Mucosa of rectum (tissue), 2 donors: ENCODE measurements at regions not wholly inside any gene's neighbourhood (a gene's known extent, or its start where the extent isn't known, plus 50 kb on each side); places are given as distances from the start of the nearest gene placed in this dataset.

Source experiments
- H3K27ac ChIP-seq, 2 donors: one replicate each; pipeline ENCODE4 v1.7.0; 2013; ENCODE audit warnings: inconsistent platforms in 2 of 2, low read depth in 2 of 2, low read length in 2 of 2
- H3K27me3 ChIP-seq, 2 donors: one replicate each; pipeline ENCODE4 v1.7.0; 2013; ENCODE audit warnings: low read length in 2 of 2; ENCODE audit not compliant: control insufficient read depth in 2 of 2, insufficient read depth in 2 of 2
- H3K36me3 ChIP-seq, 2 donors: one replicate each; pipeline ENCODE4 v1.7.0; 2013; ENCODE audit warnings: low read length in 2 of 2; ENCODE audit not compliant: control insufficient read depth in 2 of 2, insufficient read depth in 2 of 2
- H3K4me1 ChIP-seq, 2 donors: one replicate each; pipeline ENCODE4 v1.7.0; 2013; ENCODE audit warnings: low read length in 2 of 2, mild to moderate bottlenecking in 1 of 2; ENCODE audit not compliant: control insufficient read depth in 2 of 2, insufficient read depth in 2 of 2
- H3K4me3 ChIP-seq, 2 donors: one replicate each; pipeline ENCODE4 v1.7.0; 2013; ENCODE audit warnings: low read length in 2 of 2
- H3K9ac ChIP-seq, 2 donors: one replicate each; pipeline ENCODE4 v1.7.0; 2013; ENCODE audit warnings: low read length in 2 of 2, low read depth in 1 of 2, mild to moderate bottlenecking in 1 of 2
- H3K9me3 ChIP-seq, 2 donors: one replicate each; pipeline ENCODE4 v1.7.0; 2013; ENCODE audit warnings: low read length in 2 of 2; ENCODE audit not compliant: control insufficient read depth in 2 of 2
- donor health status: healthy.
- donor health status: Normal muscosa, but diverticular disease.

DNA sequence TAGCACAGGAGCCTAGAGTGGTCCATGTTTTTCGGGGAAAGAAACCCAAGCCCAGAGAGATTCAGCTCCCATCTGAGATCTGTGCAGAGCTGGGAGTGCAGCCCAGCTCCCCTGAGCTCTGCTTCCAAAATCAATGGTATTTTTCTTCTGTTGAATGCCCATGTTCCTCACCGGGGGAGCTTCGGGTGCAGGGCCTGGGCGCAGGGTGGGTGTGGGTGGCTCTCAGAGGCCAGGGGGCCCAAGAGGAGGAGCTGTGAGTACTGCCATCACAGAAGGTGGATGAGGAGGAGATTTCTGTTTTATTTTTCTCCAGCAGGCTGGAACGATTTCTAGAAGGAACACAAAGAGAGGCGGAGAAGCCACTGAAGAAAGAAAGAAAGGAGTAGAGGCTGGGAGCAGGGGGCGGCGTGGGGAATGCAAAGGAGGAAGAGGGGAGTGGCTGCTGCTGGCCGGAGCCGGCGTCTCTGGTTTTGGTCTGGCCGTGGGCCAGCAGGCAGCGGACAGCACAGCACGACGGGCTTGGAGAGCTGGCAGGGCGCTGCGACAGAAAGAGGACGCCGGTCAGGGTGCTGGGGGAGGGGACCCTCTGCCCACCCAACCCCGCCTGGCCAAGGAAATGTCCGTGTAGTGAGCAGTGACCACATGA is 76.2 kb upstream of the KSR1 start:
- Histone ChIP-seq H3K27ac (no peak overlapping the region), H3K4me1 (peaks cover 0 to 2% of the 10 kb centered on the region in 2 donors), H3K4me3 (peak overlapping the region in 1 of 2 donors; percentile 37), H3K9ac (no peak overlapping the region), H3K9me3 (no peaks in the 10 kb centered on the region), H3K27me3 (no peaks in the 10 kb centered on the region), H3K36me3 (no peaks in the 10 kb centered on the region)

DNA sequence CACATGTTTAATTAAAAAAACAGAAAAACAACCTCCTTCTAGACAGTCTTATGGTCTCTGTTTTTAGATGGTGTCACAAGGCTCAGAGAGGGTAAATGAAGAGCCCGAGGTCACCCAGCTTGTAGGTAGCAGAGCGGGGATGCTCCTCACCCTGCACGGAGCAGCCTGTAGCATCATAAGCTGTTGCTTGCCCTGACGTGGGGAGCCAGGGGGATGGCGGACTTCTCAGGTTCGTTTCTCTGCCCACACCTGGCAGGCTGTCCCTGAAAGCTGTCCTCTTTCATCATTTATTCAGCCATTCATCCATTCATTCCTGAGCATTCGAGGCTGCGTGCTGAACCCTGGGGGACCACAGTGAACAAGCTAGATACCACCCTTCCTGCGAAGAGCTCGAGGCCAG is 75.7 kb upstream of the KSR1 start:
- Histone ChIP-seq H3K4me3 (peak overlapping the region in 1 of 2 donors; percentile 37), H3K9me3 (no peaks in the 10 kb centered on the region), H3K27ac (no peak overlapping the region), H3K36me3 (no peaks in the 10 kb centered on the region), H3K9ac (peak overlapping the region in 1 of 2 donors; percentile 24), H3K4me1 (peaks cover 0 to 2% of the 10 kb centered on the region in 2 donors), H3K27me3 (no peaks in the 10 kb centered on the region)

DNA sequence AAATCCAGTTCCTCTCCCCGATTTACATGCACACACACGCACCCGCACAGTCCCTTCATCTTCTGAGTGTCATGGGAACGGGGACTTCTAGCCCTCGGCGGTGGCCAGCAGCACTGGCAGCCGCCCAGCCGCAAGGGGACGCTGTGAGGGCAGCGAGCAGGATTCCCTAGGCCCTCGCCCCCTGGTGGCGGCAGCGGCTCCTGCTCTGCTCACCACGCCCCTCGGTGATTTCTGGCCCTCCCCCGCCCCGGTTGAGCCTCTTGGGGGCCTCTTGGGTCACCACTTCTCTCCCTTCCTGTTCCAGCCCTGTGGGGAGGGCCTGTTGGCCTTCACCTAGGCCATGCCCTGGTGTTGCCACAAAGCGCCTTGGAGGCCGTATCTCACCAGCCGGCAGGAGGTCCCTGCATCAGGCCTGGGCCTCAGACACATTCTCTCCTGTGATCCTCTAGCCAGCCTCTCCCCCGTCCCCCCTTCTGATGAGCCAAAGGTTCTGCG is 75.2 kb upstream of the KSR1 start:
- Histone ChIP-seq H3K27ac (no peak overlapping the region), H3K4me3 (no peak overlapping the region), H3K9ac (no peak overlapping the region), H3K9me3 (no peaks in the 10 kb centered on the region), H3K4me1 (peaks cover 0 to 2% of the 10 kb centered on the region in 2 donors), H3K27me3 (no peaks in the 10 kb centered on the region), H3K36me3 (no peaks in the 10 kb centered on the region)

DNA sequence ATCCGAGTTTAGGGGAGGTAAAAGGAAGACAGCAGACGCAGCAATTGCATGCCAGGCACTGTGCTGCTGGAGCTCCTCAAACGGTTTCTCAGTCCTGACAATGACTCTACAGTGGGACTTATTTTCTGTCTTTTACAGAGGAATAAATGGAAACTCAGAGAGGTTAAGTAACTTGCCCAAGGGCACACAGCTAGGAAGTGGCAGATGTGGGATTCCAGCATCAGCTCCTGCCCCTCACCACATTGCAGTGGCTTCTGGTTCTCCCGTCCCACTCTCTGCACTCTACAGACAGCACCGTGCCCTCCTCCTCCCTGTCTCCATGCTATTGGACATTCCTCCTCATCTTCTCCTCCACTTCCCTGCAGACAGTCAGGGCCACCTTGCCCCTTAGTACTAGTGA is 74.2 kb upstream of the KSR1 start:
- Histone ChIP-seq H3K27me3 (no peaks in the 10 kb centered on the region), H3K9ac (no peak overlapping the region), H3K4me1 (peaks cover 0 to 2% of the 10 kb centered on the region in 2 donors), H3K4me3 (no peak overlapping the region), H3K9me3 (no peaks in the 10 kb centered on the region), H3K36me3 (no peaks in the 10 kb centered on the region), H3K27ac (no peak overlapping the region)

DNA sequence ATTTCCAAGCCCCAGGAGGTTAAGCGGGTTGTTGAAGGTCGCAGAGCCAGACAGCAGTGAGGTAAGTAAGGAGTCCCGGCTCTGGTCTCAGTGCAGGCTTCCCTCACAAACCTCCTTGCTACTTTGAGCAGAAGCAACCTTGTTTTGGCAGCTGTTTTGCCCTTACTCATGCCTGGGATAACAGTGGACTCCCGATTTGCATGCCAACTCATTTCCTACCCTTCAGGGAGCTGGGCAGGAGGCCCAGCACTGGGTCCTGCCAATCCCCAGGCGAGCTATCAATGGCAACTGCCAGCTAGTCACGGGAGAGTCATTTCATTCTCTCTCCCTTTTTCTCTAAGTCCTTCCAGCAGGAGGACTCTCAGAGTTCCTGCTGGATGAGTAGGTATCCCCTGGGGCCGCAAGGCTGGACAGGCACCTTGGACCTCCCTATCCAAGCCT is 72.0 kb upstream of the KSR1 start:
- Histone ChIP-seq H3K4me1 (peaks cover 0 to 2% of the 10 kb centered on the region in 2 donors), H3K4me3 (no peak overlapping the region), H3K27ac (no peak overlapping the region), H3K9me3 (no peaks in the 10 kb centered on the region), H3K9ac (no peak overlapping the region), H3K36me3 (no peaks in the 10 kb centered on the region), H3K27me3 (no peaks in the 10 kb centered on the region)

DNA sequence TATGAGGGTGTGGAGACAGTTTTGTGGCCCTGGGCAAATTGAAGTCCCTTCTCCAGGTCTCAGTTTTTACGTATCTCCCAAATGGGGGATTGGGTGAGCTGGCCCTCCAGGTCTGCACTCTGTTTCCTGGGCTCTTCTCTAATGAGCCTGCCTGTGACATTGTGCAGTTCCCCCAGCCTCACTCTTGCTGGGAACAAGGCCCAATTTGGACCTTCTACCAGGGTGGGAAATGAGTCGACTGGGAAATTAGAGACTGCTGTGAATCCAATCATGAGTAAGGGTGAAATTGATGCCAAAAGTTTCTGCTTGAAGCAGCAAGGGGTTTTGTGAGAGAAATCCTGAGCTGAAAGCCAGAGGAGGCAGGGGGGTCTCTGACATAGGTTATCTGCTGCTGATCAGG is 71.5 kb upstream of the KSR1 start:
- Histone ChIP-seq H3K9me3 (no peaks in the 10 kb centered on the region), H3K27me3 (no peaks in the 10 kb centered on the region), H3K4me1 (peaks cover 0 to 2% of the 10 kb centered on the region in 2 donors), H3K27ac (no peak overlapping the region), H3K9ac (no peak overlapping the region), H3K4me3 (no peak overlapping the region), H3K36me3 (no peaks in the 10 kb centered on the region)

DNA sequence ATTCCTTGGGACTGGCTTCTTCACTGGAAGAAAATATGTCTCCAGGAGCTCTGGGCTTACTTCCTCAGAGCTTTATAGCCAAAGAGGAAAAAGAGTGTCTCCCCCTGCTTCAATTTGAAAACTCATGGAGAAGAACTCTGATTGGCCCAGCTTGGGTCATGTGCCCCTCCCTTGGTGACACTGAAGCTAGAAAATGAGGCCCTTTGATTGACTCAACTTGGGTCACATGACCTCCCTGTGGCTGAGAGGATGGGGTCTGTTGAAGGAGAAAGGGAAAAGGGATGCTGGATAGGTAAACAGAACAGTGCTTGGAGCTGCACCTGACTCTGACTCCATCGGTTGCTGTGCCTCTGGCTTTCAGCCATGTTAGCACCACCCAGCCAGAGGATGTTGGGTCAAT is 70.6 kb upstream of the KSR1 start:
- no peaks in the 10 kb centered on the region for H3K27me3 ChIP-seq
- H3K9ac ChIP-seq = no peak overlapping the region
- H3K36me3 ChIP-seq = no peaks in the 10 kb centered on the region
- no peaks in the 10 kb centered on the region for H3K4me1 ChIP-seq
- H3K9me3 ChIP-seq = no peaks in the 10 kb centered on the region
- H3K27ac ChIP-seq = no peak overlapping the region
- H3K4me3 ChIP-seq = no peak overlapping the region

DNA sequence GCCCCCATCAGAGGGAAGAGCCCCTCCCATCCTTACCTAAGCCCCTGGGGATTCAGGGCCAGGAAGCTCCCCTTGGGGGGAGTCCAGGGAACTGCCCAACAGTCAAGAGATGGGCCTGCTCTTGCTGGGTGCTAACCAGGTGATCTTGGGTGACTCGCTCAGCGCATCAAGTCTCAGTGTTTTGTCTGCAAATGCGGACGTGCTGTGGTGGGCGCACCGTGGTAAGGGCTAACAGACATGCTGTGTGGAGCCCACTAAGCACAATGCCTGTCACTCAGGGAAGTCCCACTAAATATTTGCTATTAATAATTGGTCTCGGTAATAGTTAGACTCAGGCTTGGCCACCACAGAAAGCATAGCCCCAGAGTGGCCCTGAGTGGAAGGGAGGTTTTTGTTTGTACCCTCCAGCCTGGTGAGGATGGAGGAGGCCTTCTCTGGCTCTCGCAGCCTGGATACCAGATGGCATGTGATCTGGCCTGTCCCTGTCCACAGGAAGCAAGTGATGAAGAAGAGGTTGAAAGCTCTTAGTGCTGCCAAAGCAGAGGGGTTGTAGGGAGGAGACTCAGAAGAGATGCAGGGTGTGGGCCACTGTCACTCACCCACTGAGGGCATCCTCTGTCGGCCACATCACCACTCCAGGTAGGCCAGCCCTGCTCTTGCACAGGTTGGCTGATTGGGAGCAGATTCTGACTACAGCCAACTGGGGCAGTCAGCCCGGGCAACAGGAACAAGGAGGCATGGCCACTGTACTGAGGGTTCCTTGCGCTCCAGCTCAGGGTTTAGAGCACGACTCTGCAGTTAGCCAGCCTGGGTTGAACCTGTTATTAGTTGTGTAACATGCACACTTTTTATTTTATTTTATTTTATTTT is 69.8 kb upstream of the KSR1 start:
- H3K9ac ChIP-seq = no peak overlapping the region
- H3K36me3 ChIP-seq = no peaks in the 10 kb centered on the region
- H3K27ac ChIP-seq = no peak overlapping the region
- H3K9me3 ChIP-seq = no peaks in the 10 kb centered on the region
- no peaks in the 10 kb centered on the region for H3K27me3 ChIP-seq
- no peak overlapping the region for H3K4me3 ChIP-seq
- H3K4me1 ChIP-seq = no peaks in the 10 kb centered on the region

DNA sequence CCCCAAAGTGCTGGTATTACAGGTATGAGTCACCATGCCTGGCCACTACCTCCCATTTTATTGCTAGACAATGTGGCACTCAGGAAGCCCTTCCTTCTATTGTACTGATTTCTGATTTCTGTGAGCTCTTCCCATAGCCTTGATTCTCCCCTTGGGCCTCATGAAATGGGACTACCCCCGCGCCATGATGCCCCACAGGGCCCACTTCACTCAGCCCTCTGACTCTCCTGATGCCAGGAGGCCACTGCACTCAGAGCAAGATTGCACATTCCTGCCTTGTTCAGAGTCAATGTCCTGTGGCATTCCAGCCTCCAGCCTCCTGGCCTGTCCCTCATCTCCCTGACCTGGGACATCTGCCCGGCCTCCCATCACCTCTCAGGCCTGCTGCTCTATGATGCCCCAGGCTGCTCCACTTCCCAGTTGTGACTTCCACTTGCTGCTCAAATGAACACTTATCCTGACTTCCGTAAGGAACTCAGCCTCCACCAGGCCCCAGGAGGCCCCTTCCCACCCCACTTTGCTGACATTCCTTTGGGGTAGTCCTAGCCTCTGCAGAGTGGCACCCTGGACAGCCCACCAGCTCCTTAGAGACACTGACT is 66.6 kb upstream of the KSR1 start:
- Histone ChIP-seq H3K4me3 (no peak overlapping the region), H3K9ac (no peak overlapping the region)

DNA sequence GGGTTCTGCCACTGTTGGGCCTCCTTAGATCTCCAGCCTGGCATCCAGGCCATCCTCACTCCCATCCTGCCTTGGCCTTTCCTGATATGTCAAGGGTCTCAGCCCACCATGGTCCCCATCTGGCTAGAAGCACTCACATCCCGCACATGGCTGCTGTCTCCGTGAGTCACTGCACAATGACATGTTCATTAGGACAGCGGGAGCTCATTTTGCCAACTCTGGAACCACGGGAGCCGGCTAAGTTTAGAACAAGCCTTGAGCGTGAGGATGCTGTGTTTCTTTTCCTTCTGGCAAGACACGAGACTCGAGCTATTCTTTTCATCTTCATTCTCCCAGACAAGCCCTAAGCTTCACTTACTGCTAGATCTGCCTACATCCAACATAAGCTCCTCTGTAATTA is 65.7 kb upstream of the KSR1 start:
- Histone ChIP-seq H3K27me3 (no peaks in the 10 kb centered on the region), H3K9me3 (no peaks in the 10 kb centered on the region), H3K4me1 (no peaks in the 10 kb centered on the region), H3K27ac (no peak overlapping the region), H3K4me3 (no peak overlapping the region), H3K36me3 (no peaks in the 10 kb centered on the region), H3K9ac (no peak overlapping the region)

More for the DNA sequence above, 66.6 kb upstream of the KSR1 start:
- Histone ChIP-seq H3K27me3 (no peaks in the 10 kb centered on the region), H3K36me3 (no peaks in the 10 kb centered on the region), H3K4me1 (no peaks in the 10 kb centered on the region), H3K27ac (no peak overlapping the region), H3K9me3 (no peaks in the 10 kb centered on the region)
